AG09319 (cell line): ENCODE measurements at regions not wholly inside any gene's neighbourhood (a gene's known extent, or its start where the extent isn't known, plus 50 kb on each side); places are given as distances from the start of the nearest gene placed in this dataset.

ENCODE experiments used
- DNase-seq: peaks from one replicate; pipeline ENCODE4 v3.0.0-alpha.2; 2010; ENCODE audit warnings: low read depth; ENCODE audit errors: extremely low read depth
- TF ChIP-seq, protein P1 (sequence below): IDR thresholded peaks from 2 replicates; pipeline ENCODE4 v1.5.1; 2011; ENCODE audit warnings: low read depth, mild to moderate bottlenecking, inconsistent platforms, low read length, moderate library complexity

GRCh38 chr4:58566260-58566659 is 1456.1 kb upstream of the IGFBP7 start:
- TF ChIP-seq, protein P1, sequence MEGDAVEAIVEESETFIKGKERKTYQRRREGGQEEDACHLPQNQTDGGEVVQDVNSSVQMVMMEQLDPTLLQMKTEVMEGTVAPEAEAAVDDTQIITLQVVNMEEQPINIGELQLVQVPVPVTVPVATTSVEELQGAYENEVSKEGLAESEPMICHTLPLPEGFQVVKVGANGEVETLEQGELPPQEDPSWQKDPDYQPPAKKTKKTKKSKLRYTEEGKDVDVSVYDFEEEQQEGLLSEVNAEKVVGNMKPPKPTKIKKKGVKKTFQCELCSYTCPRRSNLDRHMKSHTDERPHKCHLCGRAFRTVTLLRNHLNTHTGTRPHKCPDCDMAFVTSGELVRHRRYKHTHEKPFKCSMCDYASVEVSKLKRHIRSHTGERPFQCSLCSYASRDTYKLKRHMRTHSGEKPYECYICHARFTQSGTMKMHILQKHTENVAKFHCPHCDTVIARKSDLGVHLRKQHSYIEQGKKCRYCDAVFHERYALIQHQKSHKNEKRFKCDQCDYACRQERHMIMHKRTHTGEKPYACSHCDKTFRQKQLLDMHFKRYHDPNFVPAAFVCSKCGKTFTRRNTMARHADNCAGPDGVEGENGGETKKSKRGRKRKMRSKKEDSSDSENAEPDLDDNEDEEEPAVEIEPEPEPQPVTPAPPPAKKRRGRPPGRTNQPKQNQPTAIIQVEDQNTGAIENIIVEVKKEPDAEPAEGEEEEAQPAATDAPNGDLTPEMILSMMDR = no peak
- DNase-seq = no peak

DNA sequence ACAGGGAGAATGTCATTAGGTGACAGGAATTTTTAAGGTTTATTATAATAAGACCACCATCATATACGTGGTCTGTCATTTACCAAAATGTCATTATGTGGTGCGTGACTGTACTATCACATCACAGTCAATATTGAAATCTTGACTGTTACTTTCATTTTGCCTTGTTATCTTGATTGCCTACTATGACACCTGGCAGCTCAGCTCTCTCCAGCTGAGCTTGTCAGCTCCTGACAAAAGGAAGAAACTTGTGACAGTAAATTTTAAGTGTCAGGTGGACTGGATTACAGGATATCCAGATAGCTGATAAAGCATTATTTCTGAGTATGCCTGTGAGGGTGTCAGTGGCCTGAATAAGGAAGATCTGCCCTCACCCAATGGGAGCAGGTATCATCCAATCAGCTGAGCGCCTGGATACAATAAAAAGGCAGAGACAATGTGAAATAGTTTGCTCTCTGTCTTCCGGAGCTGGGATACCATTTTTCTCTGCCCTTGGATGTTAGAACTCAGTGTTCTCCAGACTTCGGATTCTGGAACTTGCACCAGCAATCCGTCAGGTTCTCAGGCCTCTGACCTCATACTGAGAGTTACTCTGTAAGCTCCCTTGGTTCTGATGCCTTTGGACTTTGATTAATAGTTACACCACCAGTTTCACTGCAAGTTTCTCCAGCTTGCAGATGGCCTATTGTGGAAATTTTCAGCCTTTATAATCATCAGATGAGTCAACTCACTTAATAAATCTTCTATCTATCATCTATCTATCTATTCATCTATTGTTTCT is 1454.7 kb upstream of the IGFBP7 start:
- TF ChIP-seq, protein P1 = no peak
- no peak for DNase-seq

DNA sequence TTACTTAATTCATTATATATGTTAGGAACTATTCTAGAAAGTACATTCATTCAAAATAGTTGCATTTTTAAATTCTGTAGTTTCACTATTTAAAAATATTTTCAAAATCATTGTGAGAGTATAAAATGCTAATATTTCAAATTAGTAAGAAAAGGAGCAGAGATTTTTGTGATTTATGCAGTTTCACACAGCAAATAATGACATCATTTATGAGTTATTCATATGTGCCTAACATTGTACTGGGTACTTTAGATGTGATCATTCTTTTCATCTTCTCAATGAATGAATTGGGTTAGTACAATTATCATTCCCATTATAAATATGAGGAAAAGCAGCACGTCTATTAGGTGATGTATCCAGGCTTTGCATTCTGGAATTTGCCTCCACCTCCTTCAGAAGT is 1451.0 kb upstream of the IGFBP7 start:
- TF ChIP-seq, protein P1 = no peak
- no peak for DNase-seq

DNA sequence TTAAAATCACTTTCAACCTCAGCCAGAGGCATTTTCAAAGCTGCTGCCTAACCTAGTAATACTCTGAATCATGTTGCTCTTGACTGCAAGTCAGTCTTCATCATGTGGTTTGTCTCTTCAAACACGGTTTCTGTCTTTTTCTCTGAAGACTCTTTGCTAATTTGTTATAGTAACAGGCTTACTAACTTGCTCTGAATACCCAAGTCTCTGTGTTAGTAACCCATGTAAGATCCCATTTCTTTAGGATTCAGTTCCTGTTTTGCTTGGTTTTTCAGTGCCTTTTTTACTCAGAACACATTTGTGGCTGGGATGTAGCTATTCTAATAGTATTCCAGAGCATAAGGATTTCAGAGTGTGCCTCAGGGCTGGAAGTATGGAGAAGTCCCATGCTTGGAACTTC is 1450.6 kb upstream of the IGFBP7 start:
- TF ChIP-seq, protein P1 = no peak
- DNase-seq = no peak

DNA sequence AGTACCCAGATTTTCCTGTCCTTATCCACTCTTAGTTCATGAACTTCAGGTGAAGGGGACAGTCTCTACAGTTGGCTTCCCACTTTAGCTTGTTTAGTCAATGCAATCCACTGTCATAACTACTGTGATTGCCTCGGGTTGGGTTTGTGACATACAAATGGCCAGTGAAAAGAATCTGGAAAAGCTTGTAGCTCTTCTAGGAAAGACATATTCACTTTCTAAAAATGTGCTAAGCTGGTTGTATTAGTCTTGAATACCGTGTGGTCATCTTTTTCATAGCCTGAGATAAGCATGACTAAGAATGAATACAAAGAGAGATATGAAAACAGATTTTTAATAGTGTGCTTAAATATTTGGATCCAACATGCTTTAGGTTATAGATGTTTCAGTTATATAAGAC is 1443.5 kb upstream of the IGFBP7 start:
- TF ChIP-seq, protein P1 = no peak
- no peak for DNase-seq

GRCh38 chr4:58553031-58553430 is 1442.8 kb upstream of the IGFBP7 start:
- DNase-seq = no peak
- TF ChIP-seq, protein P1 = no peak

- TF ChIP-seq, protein P1 = no peak
- DNase-seq = no peak
Measured at GRCh38 chr4:58551676-58552075, 1441.5 kb upstream of the IGFBP7 start.
